ENCODE measurements at regions not wholly inside any gene's neighbourhood (a gene's known extent, or its start where the extent isn't known, plus 50 kb on each side); places are given as distances from the start of the nearest gene placed in this dataset.

GRCh38 chr17:52957411-52957810 is 798.9 kb upstream of the CA10 start:
- no peak overlapping the region for H3K27ac ChIP-seq (ENCODE audit: low read depth)
- TF ChIP-seq ZNF462 (CRISPR knock-in tag; IDR thresholded peaks at IDR 0.05) (no peak), REST (IDR thresholded peaks at IDR 0.05; ENCODE audit: unreplicated experiment) (no peak), POLR2AphosphoS5 (IDR thresholded peaks at IDR 0.05; ENCODE audit: low read depth) (no peak), STAT1 (IDR thresholded peaks at IDR 0.05; ENCODE audit: unreplicated experiment) (no peak), ETS1 (IDR thresholded peaks at IDR 0.05) (no peak)
- H3K9me2 ChIP-seq (ENCODE audit: insufficient read depth), result no peaks in the 10 kb centered on the region; the same call in 1 of the 2 replicates
- H3K27ac Mint-ChIP-seq, result no peak overlapping the region
- no peaks in the 10 kb centered on the region for H3F3A ChIP-seq (replicated peaks; ENCODE audit: low read depth)
- H4K20me1 ChIP-seq (replicated peaks; ENCODE audit: insufficient read depth), result no peaks in the 10 kb centered on the region
- H3K4me3 ChIP-seq, result no peak overlapping the region
- H3K36me3 Mint-ChIP-seq (ENCODE audit: low read depth), result no peaks in the 10 kb centered on the region
- no peak overlapping the region for H3K4me2 ChIP-seq
- H3K9me3 Mint-ChIP-seq, result peaks cover 2% of the 10 kb centered on the region; the same call in 2 of the 3 replicates
- no peaks in the 10 kb centered on the region for H3K4me1 ChIP-seq (ENCODE audit: insufficient read depth)
- no peaks in the 10 kb centered on the region for H3K27me3 ChIP-seq (ENCODE audit: insufficient read depth)
- no peaks in the 10 kb centered on the region for H3K4me1 Mint-ChIP-seq
- H3K4me3 Mint-ChIP-seq, result no peak overlapping the region
- no peak for DNase-seq (ENCODE audit: low spot score)
- no peak overlapping the region; the same call in 1 of the 2 replicates for H2AFZ ChIP-seq
- no peaks in the 10 kb centered on the region for H3K79me2 ChIP-seq (replicated peaks; ENCODE audit: insufficient read depth)
- no peaks in the 10 kb centered on the region for H3K27me3 Mint-ChIP-seq (ENCODE audit: insufficient read depth, low read depth, poor library complexity)
- ATAC-seq, result no peak
- no peaks in the 10 kb centered on the region for H3K36me3 ChIP-seq (ENCODE audit: insufficient read depth)

Data from GM23338 (cell line).